RWPE2 (cell line): ENCODE measurements at regions not wholly inside any gene's neighbourhood (a gene's known extent, or its start where the extent isn't known, plus 50 kb on each side); places are given as distances from the start of the nearest gene placed in this dataset.

Experiments
- ATAC-seq: fragments of 200-7000 bp; cut with Tn5 transposase; 3 replicates; pipeline ENCODE4 v1.9.1; 2021; ENCODE audit warnings: low read depth
- DNase-seq: peaks from one replicate; pipeline ENCODE4 v3.0.0-alpha.2; 2020; ENCODE audit warnings: low spot score
- H3K27ac ChIP-seq: fragments of 450-650 bp; 2 replicates; pipeline ENCODE4 v1.5.1; 2017; ENCODE audit warnings: mild to moderate bottlenecking; ENCODE audit not compliant: poor library complexity, severe bottlenecking
- H3K27me3 ChIP-seq: fragments of 250-450 bp; sonication (Bioruptor Pico); 2 replicates; pipeline ENCODE4 v1.5.1; 2021; ENCODE audit warnings: mild to moderate bottlenecking, moderate library complexity; ENCODE audit not compliant: insufficient read depth, poor library complexity, severe bottlenecking
- H3K36me3 ChIP-seq: fragments of 250-450 bp; sonication (Bioruptor Pico); 2 replicates; pipeline ENCODE4 v1.5.1; 2020; ENCODE audit warnings: low read depth, mild to moderate bottlenecking, moderate library complexity
- H3K4me1 ChIP-seq: fragments of 250-450 bp; sonication (Bioruptor Pico); 2 replicates; pipeline ENCODE4 v1.5.1; 2021; ENCODE audit warnings: mild to moderate bottlenecking, moderate library complexity; ENCODE audit not compliant: insufficient read depth, poor library complexity, severe bottlenecking
- H3K4me3 ChIP-seq: fragments of 250-450 bp; sonication (Bioruptor Pico); 2 replicates; pipeline ENCODE4 v1.5.1; 2021; ENCODE audit warnings: mild to moderate bottlenecking, moderate library complexity; ENCODE audit not compliant: severe bottlenecking
- H3K9me3 ChIP-seq: fragments of 250-450 bp; sonication (Bioruptor Pico); 2 replicates; pipeline ENCODE4 v1.5.1; 2021; ENCODE audit warnings: mild to moderate bottlenecking, moderate library complexity; ENCODE audit not compliant: severe bottlenecking
- CTCF ChIP-seq: fragments of 450-650 bp; IDR thresholded peaks from one replicate; pipeline ENCODE4 v1.5.1; 2017; ENCODE audit warnings: mild to moderate bottlenecking, moderate library complexity; ENCODE audit not compliant: poor library complexity, severe bottlenecking

GRCh38 chr7:113256883-113257531, 138.7 kb upstream of the SMIM30 start:
- H3K36me3 ChIP-seq = no peaks in the 10 kb centered on the region
- H3K4me3 ChIP-seq = no peak overlapping the region
- no peaks in the 10 kb centered on the region for H3K27me3 ChIP-seq
- no peak overlapping the region for H3K27ac ChIP-seq
- ATAC-seq (no peak), DNase-seq (no peak)
- no peak for TF ChIP-seq CTCF
- no peaks in the 10 kb centered on the region for H3K9me3 ChIP-seq
- H3K4me1 ChIP-seq = no peaks in the 10 kb centered on the region

- H3K4me1 ChIP-seq = no peaks in the 10 kb centered on the region
- no peaks in the 10 kb centered on the region for H3K9me3 ChIP-seq
- no peak overlapping the region for H3K4me3 ChIP-seq
- no peak for DNase-seq
- H3K27ac ChIP-seq = no peak overlapping the region
- H3K27me3 ChIP-seq = no peaks in the 10 kb centered on the region
- TF ChIP-seq CTCF = no peak
- no peak for ATAC-seq
- H3K36me3 ChIP-seq = no peaks in the 10 kb centered on the region
Observed at GRCh38 chr7:113247198-113247597, 128.8 kb upstream of the SMIM30 start.

DNA sequence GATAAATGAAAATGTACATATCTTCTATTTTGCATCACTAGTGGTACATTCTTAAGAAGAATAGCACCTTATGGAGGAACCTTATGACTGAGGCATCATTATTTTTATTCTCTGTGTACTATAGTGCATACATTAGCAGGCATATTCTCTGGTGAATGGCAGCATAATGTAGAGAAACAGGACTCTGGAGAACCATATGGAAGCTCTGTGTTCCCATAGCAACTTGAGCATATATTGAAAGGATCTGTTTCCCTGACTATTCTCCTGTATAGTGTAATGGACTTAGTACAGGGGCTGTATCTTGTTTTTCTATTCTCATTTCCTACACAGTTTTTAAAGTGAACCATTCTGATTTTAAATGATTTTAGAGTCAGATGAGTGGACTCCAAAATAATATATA, 128.4 kb upstream of the SMIM30 start:
- H3K9me3 ChIP-seq = no peaks in the 10 kb centered on the region
- DNase-seq (no peak), ATAC-seq (no peak)
- no peaks in the 10 kb centered on the region for H3K4me1 ChIP-seq
- H3K36me3 ChIP-seq = no peaks in the 10 kb centered on the region
- H3K27ac ChIP-seq = no peak overlapping the region
- no peak overlapping the region for H3K4me3 ChIP-seq
- TF ChIP-seq CTCF = no peak
- H3K27me3 ChIP-seq = no peaks in the 10 kb centered on the region

DNA sequence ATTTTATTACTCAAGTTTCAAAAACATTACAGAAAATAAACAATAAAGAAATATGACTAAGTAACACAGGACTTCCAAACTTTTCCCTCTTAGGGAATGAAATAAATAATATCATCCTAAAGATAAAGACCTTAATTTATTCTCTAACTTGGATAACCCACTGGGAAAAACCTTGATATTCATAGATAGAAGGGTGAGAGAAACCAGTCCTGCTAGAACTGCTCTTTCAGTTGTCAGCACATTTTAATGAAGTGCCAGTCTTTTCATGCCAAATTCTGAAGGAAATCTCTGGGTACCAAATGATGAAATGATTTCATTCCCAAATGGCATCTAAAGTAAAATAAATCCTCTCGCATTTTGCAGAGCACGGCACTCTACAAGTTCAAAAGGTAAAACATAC, 114.5 kb upstream of the SMIM30 start:
- no peak overlapping the region for H3K4me3 ChIP-seq
- ATAC-seq = no peak
- H3K27me3 ChIP-seq = peaks cover 3% of the 10 kb centered on the region
- no peaks in the 10 kb centered on the region for H3K4me1 ChIP-seq
- H3K9me3 ChIP-seq = no peaks in the 10 kb centered on the region
- H3K36me3 ChIP-seq = no peaks in the 10 kb centered on the region
- no peak for DNase-seq
- H3K27ac ChIP-seq = no peak overlapping the region
- no peak for TF ChIP-seq CTCF

- ATAC-seq (no peak), DNase-seq (no peak)
- TF ChIP-seq CTCF = no peak
- H3K36me3 ChIP-seq = no peaks in the 10 kb centered on the region
- peaks cover 3% of the 10 kb centered on the region for H3K27me3 ChIP-seq
- no peaks in the 10 kb centered on the region for H3K4me1 ChIP-seq
- H3K27ac ChIP-seq = no peak overlapping the region
- no peaks in the 10 kb centered on the region for H3K9me3 ChIP-seq
- H3K4me3 ChIP-seq = no peak overlapping the region
Observed at GRCh38 chr7:113230691-113231090, 112.3 kb upstream of the SMIM30 start.
